Transverse colon (tissue), 4 donors: ENCODE measurements at regions not wholly inside any gene's neighbourhood (a gene's known extent, or its start where the extent isn't known, plus 50 kb on each side); places are given as distances from the start of the nearest gene placed in this dataset.

ENCODE experiments used
- EP300 ChIP-seq: sonication (generic); formaldehyde crosslinking; IDR thresholded peaks from one replicate; pipeline ENCODE4 v1.6.1; 2017; ENCODE audit warnings: antibody characterized with exemption, low read depth
- POLR2A ChIP-seq: fragments of 450-650 bp; IDR thresholded peaks from one replicate; pipeline ENCODE4 v1.6.1; 2016; ENCODE audit warnings: antibody characterized with exemption, mild to moderate bottlenecking, moderate library complexity
- POLR2AphosphoS5 ChIP-seq, 3 donors: sonication (generic); formaldehyde crosslinking; IDR thresholded peaks; one replicate each; pipeline ENCODE4 v1.6.1; 2016; ENCODE audit warnings: antibody characterized with exemption in 3 of 3
- TF ChIP-seq, protein P1 (sequence below), 5 experiments: fragments of 200-600 bp in 3 of 5; fragments of 450-650 bp in 2 of 5; sonication (generic) in 3 of 5; IDR thresholded peaks; 1 replicate in 2 of 5; 2 replicates in 3 of 5; pipeline ENCODE4 v1.5.1; 2016 to 2017; ENCODE audit warnings: antibody characterized with exemption in 5 of 5, inconsistent platforms in 3 of 5, mild to moderate bottlenecking in 2 of 5, moderate library complexity in 1 of 5

- TF ChIP-seq POLR2A (no peak), EP300 (no peak), POLR2AphosphoS5 (IDR thresholded peaks at IDR 0.05) (no peak)
- TF ChIP-seq, protein P1, sequence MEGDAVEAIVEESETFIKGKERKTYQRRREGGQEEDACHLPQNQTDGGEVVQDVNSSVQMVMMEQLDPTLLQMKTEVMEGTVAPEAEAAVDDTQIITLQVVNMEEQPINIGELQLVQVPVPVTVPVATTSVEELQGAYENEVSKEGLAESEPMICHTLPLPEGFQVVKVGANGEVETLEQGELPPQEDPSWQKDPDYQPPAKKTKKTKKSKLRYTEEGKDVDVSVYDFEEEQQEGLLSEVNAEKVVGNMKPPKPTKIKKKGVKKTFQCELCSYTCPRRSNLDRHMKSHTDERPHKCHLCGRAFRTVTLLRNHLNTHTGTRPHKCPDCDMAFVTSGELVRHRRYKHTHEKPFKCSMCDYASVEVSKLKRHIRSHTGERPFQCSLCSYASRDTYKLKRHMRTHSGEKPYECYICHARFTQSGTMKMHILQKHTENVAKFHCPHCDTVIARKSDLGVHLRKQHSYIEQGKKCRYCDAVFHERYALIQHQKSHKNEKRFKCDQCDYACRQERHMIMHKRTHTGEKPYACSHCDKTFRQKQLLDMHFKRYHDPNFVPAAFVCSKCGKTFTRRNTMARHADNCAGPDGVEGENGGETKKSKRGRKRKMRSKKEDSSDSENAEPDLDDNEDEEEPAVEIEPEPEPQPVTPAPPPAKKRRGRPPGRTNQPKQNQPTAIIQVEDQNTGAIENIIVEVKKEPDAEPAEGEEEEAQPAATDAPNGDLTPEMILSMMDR (IDR thresholded peaks at IDR 0.05) = no peak
Measured at GRCh38 chr13:73549717-73550116, 490.9 kb downstream of the KLF5 start.
